HUES64 (cell line): ENCODE measurements at regions not wholly inside any gene's neighbourhood (a gene's known extent, or its start where the extent isn't known, plus 50 kb on each side); places are given as distances from the start of the nearest gene placed in this dataset.

Source experiments
- H3K27ac ChIP-seq: 2 replicates; pipeline ENCODE4 v1.7.0; 2013; ENCODE audit warnings: low read depth, low read length, inconsistent platforms
- H3K27me3 ChIP-seq: 2 replicates; pipeline ENCODE4 v1.6.1; 2013; ENCODE audit warnings: mild to moderate bottlenecking, low read length; ENCODE audit not compliant: insufficient read depth
- H3K36me3 ChIP-seq: 2 replicates; pipeline ENCODE4 v1.6.1; 2013; ENCODE audit warnings: mild to moderate bottlenecking, low read length; ENCODE audit not compliant: insufficient read depth
- H3K4me1 ChIP-seq: 2 replicates; pipeline ENCODE4 v1.6.1; 2013; ENCODE audit warnings: mild to moderate bottlenecking, low read length, moderate library complexity; ENCODE audit not compliant: insufficient read depth
- H3K4me3 ChIP-seq: 2 replicates; pipeline ENCODE4 v1.5.1; 2013; ENCODE audit warnings: mild to moderate bottlenecking, low read length, moderate library complexity
- H3K9ac ChIP-seq: 2 replicates; pipeline ENCODE4 v1.6.1; 2013; ENCODE audit warnings: mild to moderate bottlenecking, low read depth, low read length
- H3K9me3 ChIP-seq: 2 replicates; pipeline ENCODE4 v1.6.1; 2013; ENCODE audit warnings: low read depth, low read length; ENCODE audit not compliant: insufficient read depth
- WGBS: fragments of 150-250, 120-280 bp; methylation state at CpG from one replicate; pipeline ENCODE4 v1.1.7; 2013; ENCODE audit warnings: missing lambda C conversion rate; 5-methylcytosine and 5-hydroxymethylcytosine counted together

DNA sequence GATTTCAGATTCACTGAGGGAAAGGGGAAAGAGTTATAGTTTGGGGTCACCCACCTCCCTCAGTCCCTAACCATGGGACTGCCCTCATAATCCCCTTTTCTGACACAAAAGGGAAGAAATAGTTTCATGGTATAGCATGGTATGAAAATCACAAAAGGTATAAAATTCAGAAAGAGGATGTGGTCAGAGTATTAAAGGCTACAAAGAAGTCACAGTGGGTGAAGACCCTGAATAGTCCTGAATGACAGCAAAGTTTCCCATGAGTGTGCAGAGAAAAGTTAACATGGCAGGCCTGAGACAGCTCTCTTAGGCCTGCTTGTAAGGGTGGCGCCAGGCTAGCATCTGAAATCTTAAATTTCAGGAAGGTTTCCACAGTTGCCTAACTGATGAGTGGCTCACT lies 290.6 kb upstream of the ZNF608 start:
- Histone ChIP-seq H3K9ac (no peak overlapping the region), H3K4me1 (peaks cover 26% of the 10 kb centered on the region), H3K9me3 (no peaks in the 10 kb centered on the region), H3K27me3 (no peaks in the 10 kb centered on the region), H3K36me3 (no peaks in the 10 kb centered on the region), H3K4me3 (no peak overlapping the region), H3K27ac (no peak overlapping the region)
- 92% methylated on average over 1 of the region's 1 CpG for WGBS

DNA sequence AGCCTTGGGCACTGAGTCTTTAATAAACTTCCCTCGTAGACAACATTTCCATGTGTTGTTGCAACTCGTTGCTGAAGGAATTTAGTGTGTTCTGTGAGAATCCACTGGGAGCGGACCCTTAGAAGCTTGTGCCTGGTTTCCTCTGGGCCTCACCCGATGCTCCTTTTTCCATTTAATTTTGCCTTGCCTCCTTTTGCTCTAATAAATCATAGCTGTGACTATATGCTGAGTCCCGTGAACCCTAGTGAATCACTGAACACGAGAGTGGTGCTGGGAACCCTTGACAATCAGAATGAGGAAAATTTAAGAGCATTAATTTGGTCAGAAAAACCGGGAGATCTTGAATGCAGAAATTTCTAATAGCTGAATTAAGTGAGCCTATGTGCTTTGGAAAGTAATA lies 291.1 kb upstream of the ZNF608 start:
- Histone ChIP-seq H3K9ac (no peak overlapping the region), H3K4me1 (peaks cover 26% of the 10 kb centered on the region), H3K36me3 (no peaks in the 10 kb centered on the region), H3K27ac (no peak overlapping the region), H3K27me3 (no peaks in the 10 kb centered on the region), H3K9me3 (no peaks in the 10 kb centered on the region), H3K4me3 (no peak overlapping the region)
- 97% methylated on average over 7 of the region's 7 CpGs for WGBS

DNA sequence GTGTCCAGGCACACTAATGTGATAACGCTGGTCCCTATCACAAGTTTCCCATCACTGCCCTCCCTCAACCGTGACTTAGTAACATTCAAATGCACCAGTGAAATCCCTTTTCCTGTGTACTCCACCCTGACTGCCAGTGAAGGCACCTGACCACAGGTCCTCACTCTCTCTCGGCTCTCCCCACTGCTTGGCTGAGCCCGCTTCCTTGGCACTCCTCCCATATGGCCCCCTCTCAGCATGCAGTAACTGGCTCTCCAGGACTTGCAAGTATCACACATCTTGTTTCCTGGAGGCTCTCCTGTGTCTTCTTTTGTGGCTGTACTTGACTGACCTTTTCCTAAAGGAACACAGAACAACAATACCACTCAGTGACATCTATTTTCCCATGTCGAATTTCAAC lies 292.0 kb upstream of the ZNF608 start:
- H3K4me3 ChIP-seq = no peak overlapping the region
- no peaks in the 10 kb centered on the region for H3K36me3 ChIP-seq
- peaks cover 27% of the 10 kb centered on the region for H3K4me1 ChIP-seq
- H3K27me3 ChIP-seq = no peaks in the 10 kb centered on the region
- H3K27ac ChIP-seq = no peak overlapping the region
- no peak overlapping the region for H3K9ac ChIP-seq
- H3K9me3 ChIP-seq = no peaks in the 10 kb centered on the region
- 91% methylated on average over 5 of the region's 5 CpGs for WGBS

DNA sequence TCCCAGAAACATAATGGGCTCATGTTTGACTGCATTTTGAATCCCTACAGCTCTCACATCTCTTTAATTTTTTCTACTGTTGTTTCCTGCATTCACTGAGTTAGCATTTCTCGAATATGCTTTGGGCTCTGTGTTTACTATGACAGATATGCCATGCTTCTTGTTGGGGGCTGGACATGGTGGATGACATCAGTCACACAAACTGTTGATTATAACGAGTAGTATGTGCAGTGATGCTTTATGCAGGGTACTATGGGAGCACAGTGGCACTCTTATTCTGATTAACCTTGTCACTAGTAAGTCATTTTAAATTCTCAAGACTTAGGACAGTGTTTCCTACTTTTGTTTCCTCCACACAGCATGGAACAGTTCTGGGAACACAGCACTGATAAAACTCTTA lies 295.4 kb upstream of the ZNF608 start:
- Histone ChIP-seq H3K9ac (no peak overlapping the region), H3K4me1 (peaks cover 33% of the 10 kb centered on the region), H3K4me3 (no peak overlapping the region), H3K36me3 (no peaks in the 10 kb centered on the region), H3K27ac (no peak overlapping the region), H3K27me3 (no peaks in the 10 kb centered on the region), H3K9me3 (no peaks in the 10 kb centered on the region)
- WGBS = 78% methylated on average over 2 of the region's 2 CpGs

DNA sequence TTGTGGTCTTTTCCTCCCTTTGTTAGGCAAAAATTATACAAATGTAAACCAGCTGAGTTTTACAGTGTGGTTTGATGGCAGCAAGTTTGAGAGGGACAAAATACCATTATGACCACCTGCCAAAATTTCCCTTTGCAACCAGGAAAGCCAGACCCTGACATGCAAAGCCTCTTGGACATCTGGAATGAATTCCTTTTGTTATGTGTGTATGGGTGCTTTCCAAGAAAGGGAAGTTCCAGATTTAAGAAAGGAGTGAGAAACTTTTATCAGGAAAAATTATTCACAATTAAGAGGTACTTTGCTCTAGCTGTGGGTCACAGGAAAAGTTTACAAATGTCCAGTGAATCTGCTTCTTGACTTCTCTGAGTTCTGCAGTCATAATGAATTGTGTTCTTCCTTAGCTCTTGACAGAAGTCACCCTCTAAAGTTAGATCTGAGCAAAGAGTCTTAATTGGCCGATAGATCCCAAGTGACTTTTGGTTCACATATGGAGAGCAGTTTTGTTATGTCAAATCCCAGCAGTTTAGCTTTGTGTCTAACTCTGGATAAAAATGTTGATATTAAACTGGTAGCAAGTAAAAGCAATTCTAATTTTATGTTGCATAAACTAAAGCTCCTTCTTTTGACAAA lies 295.9 kb upstream of the ZNF608 start:
- H3K27me3 ChIP-seq = no peaks in the 10 kb centered on the region
- 82% methylated on average over 1 of the region's 1 CpG for WGBS
- H3K27ac ChIP-seq = 0 out of 2 replicates have a peak overlapping the region, but pooled peaks have one; percentile 12
- H3K9ac ChIP-seq = no peak overlapping the region
- no peaks in the 10 kb centered on the region for H3K36me3 ChIP-seq
- no peak overlapping the region for H3K4me3 ChIP-seq
- no peaks in the 10 kb centered on the region for H3K9me3 ChIP-seq
- peaks cover 33% of the 10 kb centered on the region for H3K4me1 ChIP-seq

DNA sequence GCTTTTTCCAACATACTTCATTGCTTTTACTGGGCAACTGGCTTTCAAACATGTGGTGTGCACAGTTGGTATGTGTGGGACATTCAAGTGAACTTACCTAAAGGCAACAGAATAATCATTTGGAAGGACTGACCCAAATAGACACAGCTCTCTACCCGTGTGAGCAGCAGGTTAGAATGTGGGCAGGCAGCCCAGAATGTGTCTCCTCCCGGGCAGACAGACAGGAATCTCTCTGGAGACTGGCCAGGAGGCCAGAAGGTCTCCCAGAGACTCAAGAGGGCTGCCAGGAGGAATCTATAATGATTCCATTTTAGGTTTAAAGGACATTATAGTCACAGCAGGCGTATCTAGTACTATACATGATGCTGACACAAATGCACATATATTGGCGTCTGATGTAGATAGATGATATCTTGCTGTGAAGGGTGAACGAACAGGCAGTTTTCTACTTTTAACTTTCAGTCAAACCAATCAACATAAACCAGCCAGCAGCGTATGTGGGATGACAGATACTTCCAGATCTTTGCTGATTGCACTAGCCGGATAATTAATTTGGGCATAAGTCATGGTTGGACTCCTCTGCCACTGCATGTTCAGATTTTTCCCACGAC lies 297.4 kb upstream of the ZNF608 start:
- Histone ChIP-seq H3K27me3 (no peaks in the 10 kb centered on the region), H3K9me3 (no peaks in the 10 kb centered on the region), H3K36me3 (no peaks in the 10 kb centered on the region), H3K9ac (no peak overlapping the region), H3K27ac (no peak overlapping the region), H3K4me3 (no peak overlapping the region), H3K4me1 (peaks cover 33% of the 10 kb centered on the region)
- 90% methylated on average over 8 of the region's 8 CpGs for WGBS

DNA sequence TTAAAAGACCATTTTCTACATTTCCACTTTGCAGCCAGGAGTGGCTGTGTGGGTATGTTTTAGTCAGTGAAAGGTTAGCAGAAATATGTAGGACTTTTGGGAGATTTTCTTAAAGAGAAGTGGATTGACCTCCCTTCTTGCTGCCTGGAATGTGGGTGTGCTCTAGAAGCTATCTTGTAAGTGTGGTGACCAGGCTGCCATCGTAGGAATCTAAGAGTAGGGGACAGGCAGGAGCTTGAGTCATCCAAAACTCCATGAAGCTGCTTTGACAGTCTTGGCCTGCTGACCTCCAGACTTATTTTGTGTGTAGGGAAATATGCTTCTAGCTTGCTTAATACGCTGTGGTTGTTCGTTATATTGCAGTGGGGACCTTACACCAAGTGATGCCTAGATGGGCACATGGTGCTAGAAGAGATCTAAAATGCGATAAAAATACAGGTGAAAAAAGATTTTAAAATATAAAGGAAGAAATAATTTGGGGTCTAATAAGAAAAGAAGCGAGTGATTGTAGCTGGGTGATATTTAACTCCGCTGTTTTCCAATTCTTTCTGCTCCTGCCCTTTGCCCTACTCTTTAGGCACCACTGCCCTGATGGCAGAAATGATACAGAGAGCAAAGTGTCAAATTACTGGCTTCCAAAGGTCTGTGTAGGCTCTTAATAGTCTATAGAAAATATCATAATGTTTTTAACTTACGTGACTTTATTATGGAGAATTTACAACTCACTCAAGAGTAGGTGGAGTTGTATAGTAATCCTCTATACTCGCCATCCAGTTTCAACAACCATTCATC lies 298.2 kb upstream of the ZNF608 start:
- Histone ChIP-seq H3K27me3 (no peaks in the 10 kb centered on the region), H3K9ac (no peak overlapping the region), H3K36me3 (no peaks in the 10 kb centered on the region), H3K27ac (no peak overlapping the region), H3K9me3 (no peaks in the 10 kb centered on the region), H3K4me1 (peaks cover 33% of the 10 kb centered on the region), H3K4me3 (no peak overlapping the region)
- WGBS = 92% methylated on average over 6 of the region's 8 CpGs

DNA sequence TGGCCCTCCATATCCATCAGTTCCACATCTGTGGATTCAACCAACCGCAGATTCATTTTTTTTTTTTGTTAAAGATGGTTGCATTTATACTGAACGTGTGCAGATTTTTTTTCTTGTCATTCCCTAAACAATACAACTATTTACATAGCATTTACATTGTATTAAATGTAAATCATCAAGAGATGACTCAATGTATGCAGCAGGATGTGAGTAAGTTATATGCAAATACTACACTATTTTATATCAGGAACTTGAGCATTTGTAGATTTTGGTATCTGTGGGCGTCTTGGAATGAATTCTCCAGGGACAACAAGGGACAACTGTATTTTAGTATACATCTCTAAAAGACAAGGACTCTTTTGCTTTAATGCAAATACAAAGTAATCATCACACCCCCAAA lies 299.2 kb upstream of the ZNF608 start:
- no peaks in the 10 kb centered on the region for H3K9me3 ChIP-seq
- no peak overlapping the region for H3K4me3 ChIP-seq
- H3K27ac ChIP-seq = no peak overlapping the region
- H3K27me3 ChIP-seq = no peaks in the 10 kb centered on the region
- 71% methylated on average over 1 of the region's 3 CpGs for WGBS
- no peak overlapping the region for H3K9ac ChIP-seq
- H3K36me3 ChIP-seq = no peaks in the 10 kb centered on the region
- H3K4me1 ChIP-seq = peaks cover 33% of the 10 kb centered on the region

DNA sequence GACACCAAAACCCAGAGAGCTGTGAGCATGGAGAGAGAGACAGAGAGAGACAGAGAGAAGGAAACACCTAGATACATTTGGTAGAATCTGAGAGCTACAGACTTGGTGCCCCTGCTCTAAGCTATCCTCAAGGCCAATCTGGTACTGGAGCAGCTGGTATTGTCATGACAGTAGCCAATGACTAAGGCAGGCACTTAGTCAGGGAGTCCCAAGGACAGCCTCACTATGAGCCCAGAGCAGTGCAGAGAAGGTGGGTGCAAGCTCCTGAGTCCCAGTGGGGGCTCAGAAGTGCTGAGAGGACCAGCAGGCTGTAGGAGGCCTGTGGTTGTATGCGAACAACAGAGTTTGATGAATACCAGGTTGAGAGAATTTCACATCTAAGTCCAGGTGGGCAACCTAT lies 300.4 kb upstream of the ZNF608 start:
- 97% methylated on average over 1 of the region's 1 CpG for WGBS
- Histone ChIP-seq H3K9ac (no peak overlapping the region), H3K36me3 (no peaks in the 10 kb centered on the region), H3K27ac (no peak overlapping the region), H3K27me3 (no peaks in the 10 kb centered on the region), H3K4me3 (no peak overlapping the region), H3K4me1 (peaks cover 23% of the 10 kb centered on the region), H3K9me3 (no peaks in the 10 kb centered on the region)

DNA sequence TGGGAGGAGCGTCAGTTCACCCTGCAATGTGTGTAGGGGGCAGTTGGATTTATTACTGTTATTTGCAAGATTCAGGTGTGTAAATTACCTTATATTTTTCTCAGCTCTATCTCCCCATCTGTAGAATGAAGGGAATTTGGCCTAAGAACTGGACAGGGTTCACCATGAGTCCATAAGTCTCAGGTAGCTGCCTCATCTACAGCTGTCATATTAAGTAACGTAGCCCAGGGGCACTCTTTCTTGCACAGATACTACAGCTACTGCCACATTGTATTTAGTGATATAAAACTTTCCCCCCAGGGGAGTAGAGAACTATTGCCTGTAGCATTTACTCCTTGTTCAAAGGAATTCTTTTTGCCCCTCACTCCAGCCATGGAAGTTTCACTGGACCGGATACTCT lies 301.4 kb upstream of the ZNF608 start:
- Histone ChIP-seq H3K27me3 (no peaks in the 10 kb centered on the region), H3K9me3 (no peaks in the 10 kb centered on the region), H3K27ac (no peak overlapping the region), H3K4me3 (no peak overlapping the region), H3K4me1 (peaks cover 15% of the 10 kb centered on the region), H3K36me3 (no peaks in the 10 kb centered on the region), H3K9ac (no peak overlapping the region)
- 100% methylated on average over 2 of the region's 3 CpGs for WGBS
